ENCODE measurements at regions not wholly inside any gene's neighbourhood (a gene's known extent, or its start where the extent isn't known, plus 50 kb on each side); places are given as distances from the start of the nearest gene placed in this dataset.

- no peak for TF ChIP-seq POLR2A (IDR thresholded peaks at IDR 0.05)
- no peak for TF ChIP-seq CTCF (IDR thresholded peaks at IDR 0.05)
- TF ChIP-seq POLR2AphosphoS5 (IDR thresholded peaks at IDR 0.05), result no peak
Measured at GRCh38 chr16:88329726-88330700, 52.7 kb upstream of the ZNF469 start.

Data from prostate gland (tissue), 2 donors.